Keratinocyte (primary cell): ENCODE measurements at regions not wholly inside any gene's neighbourhood (a gene's known extent, or its start where the extent isn't known, plus 50 kb on each side); places are given as distances from the start of the nearest gene placed in this dataset.

ENCODE experiments used
- DNase-seq: peaks from one replicate; pipeline ENCODE4 v3.0.0-alpha.2; 2011; ENCODE audit warnings: low read depth, missing footprints, low spot score
- FAIRE-seq: peaks from 2 replicates; lab custom pipeline; 2011; peaks lifted over from hg19 to GRCh38; lab: Jason Lieb, UNC
- H2AFZ ChIP-seq: 2 replicates; pipeline ENCODE4 v1.6.0; 2012; ENCODE audit warnings: low read length, control low read depth, inconsistent platforms; ENCODE audit not compliant: control insufficient read depth
- H3K27ac ChIP-seq: 2 replicates; pipeline ENCODE4 v1.5.1; 2011; ENCODE audit warnings: low read length; ENCODE audit not compliant: control insufficient read depth, insufficient read depth
- H3K27me3 ChIP-seq: 3 replicates; pipeline ENCODE4 v1.6.0; 2011; ENCODE audit warnings: low read length; ENCODE audit not compliant: control insufficient read depth, insufficient read depth; ENCODE audit errors: extremely low read depth
- H3K36me3 ChIP-seq, 2 experiments: 2 replicates in 1 of 2; 3 replicates in 1 of 2; pipeline ENCODE4 v1.5.1; 2011; ENCODE audit warnings: low read length in 2 of 2, mild to moderate bottlenecking in 1 of 2; ENCODE audit not compliant: control insufficient read depth in 2 of 2, insufficient read depth in 2 of 2; ENCODE audit errors: extremely low read depth in 1 of 2
- H3K4me1 ChIP-seq: 3 replicates; pipeline ENCODE4 v1.5.1; 2011; ENCODE audit warnings: low read length; ENCODE audit not compliant: control insufficient read depth, insufficient read depth; ENCODE audit errors: extremely low read depth
- H3K4me2 ChIP-seq: 3 replicates; pipeline ENCODE4 v1.6.0; 2011; ENCODE audit warnings: low read depth, low read length; ENCODE audit not compliant: control insufficient read depth, insufficient read depth; ENCODE audit errors: extremely low read depth
- H3K4me3 ChIP-seq, 3 experiments: fragments of 200-600 bp in 1 of 3; sonication (generic) in 1 of 3; 2 replicates in 2 of 3; 3 replicates in 1 of 3; pipeline ENCODE4 v1.5.1; 2011 to 2016; ENCODE audit warnings: low read length in 3 of 3, mild to moderate bottlenecking in 3 of 3, control low read depth in 2 of 3, inconsistent platforms in 1 of 3, low read depth in 1 of 3, mixed read lengths in 1 of 3, mixed run types in 1 of 3, moderate library complexity in 1 of 3; ENCODE audit not compliant: control insufficient read depth in 2 of 3, insufficient read depth in 2 of 3; ENCODE audit errors: extremely low read depth in 1 of 3
- H3K79me2 ChIP-seq: 2 replicates; pipeline ENCODE4 v1.6.0; 2012; ENCODE audit warnings: low read length; ENCODE audit not compliant: control insufficient read depth, insufficient read depth
- H3K9ac ChIP-seq: 3 replicates; pipeline ENCODE4 v1.6.0; 2011; ENCODE audit warnings: low read length; ENCODE audit not compliant: control insufficient read depth, insufficient read depth; ENCODE audit errors: extremely low read depth
- H3K9me1 ChIP-seq: 3 replicates; pipeline ENCODE4 v1.6.0; 2011; ENCODE audit warnings: low read length; ENCODE audit not compliant: control insufficient read depth, insufficient read depth; ENCODE audit errors: extremely low read depth
- H3K9me3 ChIP-seq: 2 replicates; pipeline ENCODE4 v1.5.1; 2012; ENCODE audit warnings: low read depth, low read length; ENCODE audit not compliant: control insufficient read depth
- H4K20me1 ChIP-seq: 3 replicates; pipeline ENCODE4 v1.6.0; 2011; ENCODE audit warnings: low read length; ENCODE audit not compliant: control insufficient read depth, insufficient read depth; ENCODE audit errors: extremely low read depth
- EZH2 ChIP-seq: IDR thresholded peaks from one replicate; pipeline ENCODE4 v1.6.1; 2012; ENCODE audit warnings: inconsistent platforms, mild to moderate bottlenecking, low read length, moderate library complexity
- dilution Hi-C: fragments of 300-500 bp; cut with MboI; formaldehyde crosslinking; loops from one replicate; pipeline ENCODE4 v1.7.0; 2020; ENCODE audit warnings: low sequenced_read_pairs; ENCODE audit not compliant: extremely low pct_ligation_motif_present
- TF ChIP-seq, protein P1 (sequence below), 3 experiments: IDR thresholded peaks in 1 of 3; conservative IDR thresholded peaks in 1 of 3; optimal IDR thresholded peaks in 1 of 3; 2 replicates in 2 of 3; 3 replicates in 1 of 3; pipeline versions ENCODE3 to v1.5.1; 2011; ENCODE audit warnings: low read length in 3 of 3, mild to moderate bottlenecking in 3 of 3, moderate library complexity in 2 of 3, control low read depth in 1 of 3, inconsistent platforms in 1 of 3; ENCODE audit not compliant: insufficient read depth in 2 of 3; ENCODE audit errors: extremely low read depth in 1 of 3

DNA sequence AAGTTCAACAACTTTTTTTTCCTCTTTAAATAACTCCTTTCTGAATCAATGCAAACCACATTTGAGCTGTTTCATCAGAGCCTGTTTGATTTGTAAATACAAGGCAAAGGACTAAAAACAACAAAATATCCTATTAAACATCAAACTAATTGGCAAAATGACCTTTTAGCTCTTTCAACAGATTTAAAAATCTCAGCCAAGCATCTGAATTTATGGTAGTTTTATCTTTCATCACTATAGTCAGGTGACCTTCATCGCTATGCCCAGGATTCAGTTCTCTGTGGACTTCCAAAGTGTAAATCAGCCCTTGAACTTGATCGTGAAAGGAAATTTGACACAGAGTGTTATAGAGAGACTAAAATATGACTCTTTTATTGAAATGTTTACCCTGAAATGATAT is 1554.5 kb upstream of the FLRT2 start:
- no peak overlapping the region for H2AFZ ChIP-seq
- H3K27me3 ChIP-seq, result no peaks in the 10 kb centered on the region
- H4K20me1 ChIP-seq, result no peaks in the 10 kb centered on the region
- H3K9me3 ChIP-seq, result no peaks in the 10 kb centered on the region
- no peaks in the 10 kb centered on the region for H3K36me3 ChIP-seq
- H3K9me1 ChIP-seq, result no peaks in the 10 kb centered on the region
- no peak overlapping the region for H3K4me2 ChIP-seq
- TF ChIP-seq EZH2, result no peak
- TF ChIP-seq, protein P1, sequence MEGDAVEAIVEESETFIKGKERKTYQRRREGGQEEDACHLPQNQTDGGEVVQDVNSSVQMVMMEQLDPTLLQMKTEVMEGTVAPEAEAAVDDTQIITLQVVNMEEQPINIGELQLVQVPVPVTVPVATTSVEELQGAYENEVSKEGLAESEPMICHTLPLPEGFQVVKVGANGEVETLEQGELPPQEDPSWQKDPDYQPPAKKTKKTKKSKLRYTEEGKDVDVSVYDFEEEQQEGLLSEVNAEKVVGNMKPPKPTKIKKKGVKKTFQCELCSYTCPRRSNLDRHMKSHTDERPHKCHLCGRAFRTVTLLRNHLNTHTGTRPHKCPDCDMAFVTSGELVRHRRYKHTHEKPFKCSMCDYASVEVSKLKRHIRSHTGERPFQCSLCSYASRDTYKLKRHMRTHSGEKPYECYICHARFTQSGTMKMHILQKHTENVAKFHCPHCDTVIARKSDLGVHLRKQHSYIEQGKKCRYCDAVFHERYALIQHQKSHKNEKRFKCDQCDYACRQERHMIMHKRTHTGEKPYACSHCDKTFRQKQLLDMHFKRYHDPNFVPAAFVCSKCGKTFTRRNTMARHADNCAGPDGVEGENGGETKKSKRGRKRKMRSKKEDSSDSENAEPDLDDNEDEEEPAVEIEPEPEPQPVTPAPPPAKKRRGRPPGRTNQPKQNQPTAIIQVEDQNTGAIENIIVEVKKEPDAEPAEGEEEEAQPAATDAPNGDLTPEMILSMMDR (optimal IDR thresholded peaks at IDR 0.05 in 1 of 3, IDR thresholded peaks at IDR 0.05 in 1 of 3, conservative IDR thresholded peaks at IDR 0.05 in 1 of 3; ENCODE audit: extremely low read depth in 1 of 3, insufficient read depth in 2 of 3, low read length in 3 of 3), result no peak
- dilution Hi-C loops, result no loop called here
- no peak for DNase-seq
- H3K9ac ChIP-seq, result no peak overlapping the region
- no peak overlapping the region for H3K27ac ChIP-seq
- no peaks in the 10 kb centered on the region for H3K4me1 ChIP-seq
- no peaks in the 10 kb centered on the region for H3K79me2 ChIP-seq
- no peak for FAIRE-seq
- H3K4me3 ChIP-seq, result no peak overlapping the region

- dilution Hi-C loops, result no loop called here
- no peak overlapping the region for H3K9ac ChIP-seq
- no peaks in the 10 kb centered on the region for H4K20me1 ChIP-seq
- no peaks in the 10 kb centered on the region for H3K9me1 ChIP-seq
- H3K4me2 ChIP-seq, result no peak overlapping the region
- H3K4me1 ChIP-seq, result no peaks in the 10 kb centered on the region
- no peak overlapping the region for H2AFZ ChIP-seq
- FAIRE-seq (no peak), DNase-seq (no peak)
- TF ChIP-seq, protein P1 (optimal IDR thresholded peaks at IDR 0.05 in 1 of 3, IDR thresholded peaks at IDR 0.05 in 1 of 3, conservative IDR thresholded peaks at IDR 0.05 in 1 of 3; ENCODE audit: extremely low read depth in 1 of 3, insufficient read depth in 2 of 3, low read length in 3 of 3), result no peak
- TF ChIP-seq EZH2, result no peak
- H3K9me3 ChIP-seq, result no peaks in the 10 kb centered on the region
- H3K27me3 ChIP-seq, result no peaks in the 10 kb centered on the region
- no peaks in the 10 kb centered on the region for H3K36me3 ChIP-seq
- no peak overlapping the region for H3K4me3 ChIP-seq
- no peak overlapping the region for H3K27ac ChIP-seq
- no peaks in the 10 kb centered on the region for H3K79me2 ChIP-seq
Measured at GRCh38 chr14:83975841-83976770, 1553.8 kb upstream of the FLRT2 start.
